8988T (cell line): ENCODE measurements at regions not wholly inside any gene's neighbourhood (a gene's known extent, or its start where the extent isn't known, plus 50 kb on each side); places are given as distances from the start of the nearest gene placed in this dataset.

Experiments
- DNase-seq: peaks from one replicate; pipeline ENCODE4 v3.0.0; 2011

- no peak for DNase-seq
These were observed 218.9 kb upstream of the SORCS1 start for GRCh38 chr10:107383357-107383756.

GRCh38 chr10:107379601-107380000 is 215.1 kb upstream of the SORCS1 start:
- DNase-seq: no peak

GRCh38 chr10:107371801-107372200 is 207.3 kb upstream of the SORCS1 start:
- no peak for DNase-seq

- no peak for DNase-seq
These were observed 200.4 kb upstream of the SORCS1 start for GRCh38 chr10:107364872-107365271.

- no peak for DNase-seq
These were observed 197.8 kb upstream of the SORCS1 start for GRCh38 chr10:107362306-107362705.

- DNase-seq: no peak
These were observed 192.5 kb upstream of the SORCS1 start for GRCh38 chr10:107357033-107357432.

- no peak for DNase-seq
These were observed 191.9 kb upstream of the SORCS1 start for GRCh38 chr10:107356396-107356795.

DNA sequence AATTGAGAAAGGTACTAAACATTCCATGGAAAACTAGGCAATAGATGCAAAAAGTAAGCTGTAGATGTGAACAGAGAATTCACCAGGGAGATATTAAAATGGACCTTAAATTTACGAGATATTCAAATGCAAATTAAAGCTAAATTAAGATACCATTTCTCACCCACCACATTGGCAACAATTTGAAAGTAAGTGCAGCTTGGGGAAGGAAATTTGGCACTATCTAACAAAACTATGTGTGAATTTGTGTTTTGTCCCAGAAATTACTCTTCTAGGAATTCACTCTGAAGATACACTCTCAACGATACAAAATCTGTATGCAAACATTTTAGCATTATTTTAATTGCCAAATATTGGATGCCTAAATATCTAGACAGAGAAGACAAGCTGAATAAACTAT is 178.2 kb upstream of the SORCS1 start:
- DNase-seq: no peak

DNA sequence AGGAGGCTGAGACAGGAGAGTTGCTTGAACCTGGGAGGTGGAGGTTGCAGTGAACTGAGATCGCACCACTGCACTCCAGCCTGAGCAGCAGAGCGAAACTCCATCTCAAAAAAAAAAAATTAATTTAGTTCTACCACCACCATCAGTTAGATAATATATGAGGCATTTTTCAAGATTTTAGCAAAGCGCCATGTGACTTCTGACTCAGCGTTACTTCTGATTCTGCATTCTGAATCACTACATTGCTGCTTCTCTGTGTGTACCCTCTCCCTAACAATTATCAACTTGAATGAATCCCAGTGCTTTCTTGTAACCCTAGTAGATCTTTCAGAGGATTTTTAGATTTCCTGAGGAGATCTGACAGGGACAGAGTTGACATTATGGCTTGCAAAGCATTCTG is 176.8 kb upstream of the SORCS1 start:
- DNase-seq: no peak

DNA sequence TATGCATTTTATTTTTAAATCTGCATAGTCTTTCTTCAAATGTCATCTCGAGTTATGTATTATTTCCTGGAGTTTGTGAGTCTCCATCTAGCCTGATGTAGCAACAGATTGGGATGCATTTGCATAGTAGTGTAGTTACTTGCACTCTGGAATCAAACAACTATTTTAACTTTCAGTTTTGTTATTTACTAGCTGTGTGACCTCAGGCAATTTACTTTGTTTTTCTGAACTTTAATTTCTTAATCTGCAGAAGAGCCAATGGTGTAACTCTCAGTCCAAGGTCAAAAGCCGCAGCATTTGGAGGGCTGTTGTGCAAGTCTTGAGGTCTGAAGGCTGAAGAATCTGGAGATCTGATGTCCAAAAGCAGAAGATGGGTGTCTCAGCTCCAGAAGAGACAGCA is 175.8 kb upstream of the SORCS1 start:
- DNase-seq: no peak

DNA sequence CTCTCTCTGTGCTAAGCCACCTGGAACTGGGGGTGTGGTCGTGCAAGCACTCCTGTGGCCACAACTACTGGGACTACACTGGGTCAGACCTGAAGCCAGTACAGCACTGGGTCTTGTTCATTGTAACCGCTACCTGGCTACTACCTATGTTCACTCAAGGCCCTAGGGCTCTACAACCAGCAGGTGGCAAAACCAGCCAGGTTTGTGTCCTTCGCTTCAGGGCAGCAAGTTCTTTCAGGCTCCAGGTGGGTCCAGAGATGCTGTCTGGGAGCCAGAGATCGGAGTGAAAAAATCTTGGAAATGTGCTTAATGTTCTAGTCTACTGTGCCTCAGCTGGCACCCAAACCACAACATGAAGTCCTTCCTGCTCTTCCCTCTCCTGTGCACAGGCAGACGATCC is 171.6 kb upstream of the SORCS1 start:
- DNase-seq: no peak

- no peak for DNase-seq
These were observed 153.1 kb upstream of the SORCS1 start for GRCh38 chr10:107317592-107317991.

GRCh38 chr10:107303203-107303602 is 138.7 kb upstream of the SORCS1 start:
- no peak for DNase-seq

DNA sequence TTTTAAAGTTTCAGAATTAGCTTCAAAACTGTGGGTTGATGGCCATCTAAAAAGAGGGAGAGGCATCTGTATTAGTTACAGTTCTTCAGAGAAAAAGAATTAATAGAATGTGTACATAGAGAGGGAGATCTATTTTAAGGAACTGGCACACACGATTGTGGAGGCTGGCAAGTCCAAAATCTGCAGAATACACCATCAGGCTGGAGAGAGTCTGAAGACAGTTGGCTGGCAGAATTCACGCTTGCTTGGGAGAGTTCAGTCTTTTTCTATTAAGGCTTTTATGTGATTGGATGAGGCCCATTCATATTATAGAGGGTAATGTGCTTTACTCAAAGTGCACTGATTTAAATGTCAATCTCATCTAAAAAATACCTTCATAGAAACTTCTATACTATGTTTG is 135.1 kb upstream of the SORCS1 start:
- no peak for DNase-seq

- DNase-seq: no peak
These were observed 119.7 kb upstream of the SORCS1 start for GRCh38 chr10:107284187-107284586.

GRCh38 chr10:107280293-107280692 is 115.8 kb upstream of the SORCS1 start:
- DNase-seq: no peak

DNA sequence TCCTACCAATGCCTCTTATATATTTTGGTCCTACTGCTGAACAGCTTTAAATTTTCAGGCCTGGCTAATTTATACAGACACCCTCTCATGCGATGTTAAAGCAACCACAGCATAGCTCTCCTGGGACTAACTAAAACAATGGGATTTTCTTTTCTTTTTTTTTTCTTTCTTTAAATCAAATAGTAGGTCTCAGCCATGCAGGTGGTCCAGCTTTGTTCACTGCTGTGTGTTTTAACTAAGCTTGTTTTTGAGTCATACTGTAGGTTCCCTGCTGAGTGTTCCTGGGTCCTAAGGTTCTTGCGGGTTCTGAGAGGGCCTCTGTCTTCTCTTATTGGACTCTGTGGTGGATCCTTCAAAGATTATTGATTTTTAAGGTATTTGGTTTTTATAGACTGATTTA is 113.1 kb upstream of the SORCS1 start:
- DNase-seq: no peak

DNA sequence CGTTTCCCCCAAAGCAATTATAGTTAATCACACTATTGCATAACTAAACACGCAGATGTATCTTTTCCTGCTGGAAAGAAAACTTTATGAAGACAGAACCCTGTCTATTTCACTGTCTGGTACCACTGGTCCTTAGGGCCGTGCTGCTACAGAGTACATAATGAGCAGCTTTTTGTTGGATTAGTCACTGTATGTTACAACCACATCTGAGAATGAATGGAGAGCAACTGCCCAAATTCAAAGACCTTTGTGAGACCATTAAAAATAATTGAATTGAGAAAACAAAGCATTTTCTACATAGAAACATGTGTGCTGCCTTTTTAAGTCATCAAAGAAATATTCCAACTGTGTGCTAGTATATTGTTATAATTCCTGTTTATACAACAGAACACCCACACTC is 111.3 kb upstream of the SORCS1 start:
- DNase-seq: no peak

DNA sequence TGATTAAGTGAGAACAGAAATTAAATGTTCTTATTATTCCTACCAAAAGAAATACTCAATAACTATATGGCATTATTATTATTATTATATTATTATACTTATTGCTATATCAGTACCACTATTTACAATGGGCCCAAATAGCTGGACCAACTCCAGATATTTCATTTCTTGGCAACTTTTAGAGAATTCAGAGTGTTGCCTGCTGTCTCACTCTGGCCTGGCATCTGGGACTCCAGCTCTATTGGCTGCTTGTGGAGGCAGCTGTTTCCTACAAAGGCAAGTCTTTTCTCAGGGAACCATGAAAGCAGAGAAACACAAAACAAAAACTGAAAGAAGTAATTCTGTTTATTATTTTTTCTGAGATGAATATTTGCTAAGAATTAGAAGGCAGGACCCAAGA is 105.1 kb upstream of the SORCS1 start:
- no peak for DNase-seq

DNA sequence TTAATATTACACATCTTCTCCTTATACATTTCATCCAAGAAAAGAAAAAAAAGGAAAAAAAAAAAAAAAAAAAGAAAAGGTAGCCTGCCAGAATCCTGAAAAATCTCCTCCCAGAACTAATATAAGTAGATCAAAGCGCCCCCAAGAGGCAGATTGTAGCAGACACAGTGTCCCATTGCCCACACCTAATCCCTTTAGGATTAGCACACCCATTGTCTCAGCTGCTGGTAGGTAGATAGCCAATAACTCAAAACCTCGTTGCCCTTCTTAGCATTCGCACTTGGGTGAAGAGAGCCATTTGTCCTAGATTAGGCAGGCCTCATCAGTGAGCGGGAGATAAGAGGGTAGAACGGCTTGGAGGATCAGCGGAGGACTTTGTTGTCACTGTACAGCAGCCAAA is 100.2 kb upstream of the SORCS1 start:
- no peak for DNase-seq

GRCh38 chr10:107244122-107244521 is 79.6 kb upstream of the SORCS1 start:
- DNase-seq: no peak

DNA sequence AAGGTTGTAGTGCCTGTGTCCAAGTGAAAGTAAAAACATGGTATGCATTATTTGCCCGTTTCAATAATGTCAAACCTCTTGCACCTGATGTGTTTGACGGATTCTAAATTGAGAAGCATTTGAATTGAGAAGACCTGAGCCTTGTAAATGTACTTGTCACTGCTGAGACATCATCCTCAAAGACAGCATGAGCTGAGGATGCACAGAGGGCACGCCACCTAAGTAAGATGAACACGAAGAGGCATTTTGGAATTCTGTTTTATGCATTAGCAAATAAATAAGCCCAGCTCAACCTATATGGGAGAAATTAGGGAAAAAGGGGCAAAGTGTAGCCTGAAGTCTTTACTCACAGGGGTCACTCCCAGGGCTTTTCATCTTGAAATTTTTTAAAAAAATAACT is 73.8 kb upstream of the SORCS1 start:
- no peak for DNase-seq

- no peak for DNase-seq
These were observed 67.5 kb upstream of the SORCS1 start for GRCh38 chr10:107232013-107232412.

DNA sequence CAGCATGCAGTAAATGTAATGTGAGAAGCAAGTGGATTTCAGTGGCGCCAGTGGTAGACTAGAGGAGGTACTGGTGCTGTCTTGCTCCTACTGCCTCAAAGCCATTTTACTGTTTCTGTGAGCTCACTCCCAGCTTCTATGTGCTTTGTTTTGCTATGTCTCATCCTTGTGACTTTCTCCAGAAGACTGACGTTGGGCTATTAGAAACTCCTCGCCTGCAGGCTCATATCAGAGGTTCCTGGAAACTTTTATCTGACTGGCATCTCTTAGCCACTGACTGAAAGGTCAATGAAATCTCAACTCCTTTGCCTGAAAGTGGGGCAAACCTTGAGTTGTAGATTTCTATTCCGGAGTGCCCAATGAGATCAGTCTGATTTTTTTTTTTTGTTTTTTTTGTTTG is 66.4 kb upstream of the SORCS1 start:
- no peak for DNase-seq

GRCh38 chr10:107215681-107216080 is 51.2 kb upstream of the SORCS1 start:
- DNase-seq: no peak
